ENCODE measurements at regions not wholly inside any gene's neighbourhood (a gene's known extent, or its start where the extent isn't known, plus 50 kb on each side); places are given as distances from the start of the nearest gene placed in this dataset.
"Not testable (repeated sequence)": the region's sequence is repeated elsewhere in the genome, so short reads cannot be mapped to it uniquely, and the experiment has no call there.

DNA sequence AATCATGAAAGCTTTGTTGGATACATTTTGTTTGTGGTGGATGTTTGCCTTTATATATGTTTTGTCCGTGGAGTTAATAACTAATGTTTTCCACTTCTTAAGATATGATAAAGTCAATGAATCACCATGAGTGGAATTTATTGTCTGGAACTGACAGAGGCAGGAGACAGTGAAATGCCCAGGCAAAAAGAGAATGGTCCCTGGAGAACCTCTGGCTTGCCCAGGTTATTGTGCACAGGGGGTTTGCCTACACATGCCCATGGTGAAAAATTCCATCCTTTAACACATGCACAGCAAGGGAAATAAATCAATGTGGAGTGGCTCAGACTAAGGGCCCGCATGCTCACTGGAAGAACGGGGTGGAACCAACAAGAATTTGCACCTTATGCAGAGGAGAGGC, 964.3 kb upstream of the GRIA3 start:
- H4K20me1 ChIP-seq (ENCODE audit: insufficient read depth, low read length), result no peaks in the 10 kb centered on the region
- no peak overlapping the region for H3K4me3 ChIP-seq (ENCODE audit: insufficient read depth, low read length)
- TF ChIP-seq, protein P1, sequence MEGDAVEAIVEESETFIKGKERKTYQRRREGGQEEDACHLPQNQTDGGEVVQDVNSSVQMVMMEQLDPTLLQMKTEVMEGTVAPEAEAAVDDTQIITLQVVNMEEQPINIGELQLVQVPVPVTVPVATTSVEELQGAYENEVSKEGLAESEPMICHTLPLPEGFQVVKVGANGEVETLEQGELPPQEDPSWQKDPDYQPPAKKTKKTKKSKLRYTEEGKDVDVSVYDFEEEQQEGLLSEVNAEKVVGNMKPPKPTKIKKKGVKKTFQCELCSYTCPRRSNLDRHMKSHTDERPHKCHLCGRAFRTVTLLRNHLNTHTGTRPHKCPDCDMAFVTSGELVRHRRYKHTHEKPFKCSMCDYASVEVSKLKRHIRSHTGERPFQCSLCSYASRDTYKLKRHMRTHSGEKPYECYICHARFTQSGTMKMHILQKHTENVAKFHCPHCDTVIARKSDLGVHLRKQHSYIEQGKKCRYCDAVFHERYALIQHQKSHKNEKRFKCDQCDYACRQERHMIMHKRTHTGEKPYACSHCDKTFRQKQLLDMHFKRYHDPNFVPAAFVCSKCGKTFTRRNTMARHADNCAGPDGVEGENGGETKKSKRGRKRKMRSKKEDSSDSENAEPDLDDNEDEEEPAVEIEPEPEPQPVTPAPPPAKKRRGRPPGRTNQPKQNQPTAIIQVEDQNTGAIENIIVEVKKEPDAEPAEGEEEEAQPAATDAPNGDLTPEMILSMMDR (IDR thresholded peaks at IDR 0.05; ENCODE audit: extremely low read depth, low read depth, low read length), result no peak
- DNase-seq (ENCODE audit: insufficient read length, low spot score, missing footprints), result no peak
- H3K79me2 ChIP-seq (ENCODE audit: insufficient read depth, low read length), result no peaks in the 10 kb centered on the region
- no peaks in the 10 kb centered on the region for H3K9me3 ChIP-seq (ENCODE audit: low read depth, low read length)
- H2AFZ ChIP-seq (ENCODE audit: low read length), result no peak overlapping the region
- H3K36me3 ChIP-seq (ENCODE audit: insufficient read depth, low read length), result no peaks in the 10 kb centered on the region
- no peak overlapping the region for H3K4me2 ChIP-seq (ENCODE audit: insufficient read depth, low read length)
- H3K4me1 ChIP-seq (ENCODE audit: insufficient read depth, low read length), result no peaks in the 10 kb centered on the region
- no peak overlapping the region for H3K27ac ChIP-seq (ENCODE audit: low read depth, low read length)
- no peaks in the 10 kb centered on the region for H3K27me3 ChIP-seq (ENCODE audit: insufficient read depth, low read length)

DNA sequence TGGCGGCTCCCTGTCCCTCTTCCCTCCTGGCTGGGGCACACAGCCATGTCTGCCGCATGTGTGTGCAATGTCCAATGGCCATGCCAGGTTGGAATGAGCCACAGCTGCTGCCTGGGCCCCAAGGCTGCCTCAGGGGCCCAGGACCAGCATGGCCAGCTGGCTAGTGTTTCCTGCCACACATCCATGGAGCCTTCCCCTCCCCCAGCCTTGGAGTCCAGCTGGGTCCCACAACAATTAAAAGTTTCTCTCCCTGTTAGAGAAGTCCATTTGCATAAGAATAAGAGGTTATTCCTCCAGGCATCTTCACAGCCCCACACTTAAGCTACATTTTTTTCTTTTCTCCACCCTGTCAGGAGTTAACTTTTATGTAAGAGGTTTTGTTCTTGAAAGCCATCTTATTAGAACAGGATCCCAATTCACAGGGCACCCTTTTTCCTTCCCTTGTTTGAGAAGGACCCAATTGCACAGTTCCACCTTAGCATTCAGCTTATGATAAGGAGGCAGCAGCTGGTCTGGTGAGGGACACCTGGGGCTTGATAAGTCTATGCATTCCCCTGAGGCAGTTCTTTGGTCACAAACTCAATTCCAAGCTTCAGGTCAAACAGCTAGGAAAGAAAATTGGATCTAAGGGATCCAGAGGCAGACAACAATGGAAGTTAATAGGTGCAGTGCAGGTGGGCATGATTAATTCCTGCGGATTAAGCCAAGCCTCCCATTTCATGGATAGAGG, 963.3 kb upstream of the GRIA3 start:
- no peak overlapping the region for H3K4me2 ChIP-seq (ENCODE audit: insufficient read depth, low read length)
- DNase-seq (ENCODE audit: insufficient read length, low spot score, missing footprints), result peak; percentile 18
- H3K4me3 ChIP-seq (ENCODE audit: insufficient read depth, low read length), result no peak overlapping the region
- no peaks in the 10 kb centered on the region for H3K79me2 ChIP-seq (ENCODE audit: insufficient read depth, low read length)
- no peak overlapping the region for H2AFZ ChIP-seq (ENCODE audit: low read length)
- no peaks in the 10 kb centered on the region for H3K36me3 ChIP-seq (ENCODE audit: insufficient read depth, low read length)
- TF ChIP-seq, protein P1 (IDR thresholded peaks at IDR 0.05; ENCODE audit: extremely low read depth, low read depth, low read length), result no peak
- H4K20me1 ChIP-seq (ENCODE audit: insufficient read depth, low read length), result no peaks in the 10 kb centered on the region
- no peaks in the 10 kb centered on the region for H3K4me1 ChIP-seq (ENCODE audit: insufficient read depth, low read length)
- H3K27me3 ChIP-seq (ENCODE audit: insufficient read depth, low read length), result no peaks in the 10 kb centered on the region
- H3K9me3 ChIP-seq (ENCODE audit: low read depth, low read length), result no peaks in the 10 kb centered on the region
- no peak overlapping the region for H3K27ac ChIP-seq (ENCODE audit: low read depth, low read length)

DNA sequence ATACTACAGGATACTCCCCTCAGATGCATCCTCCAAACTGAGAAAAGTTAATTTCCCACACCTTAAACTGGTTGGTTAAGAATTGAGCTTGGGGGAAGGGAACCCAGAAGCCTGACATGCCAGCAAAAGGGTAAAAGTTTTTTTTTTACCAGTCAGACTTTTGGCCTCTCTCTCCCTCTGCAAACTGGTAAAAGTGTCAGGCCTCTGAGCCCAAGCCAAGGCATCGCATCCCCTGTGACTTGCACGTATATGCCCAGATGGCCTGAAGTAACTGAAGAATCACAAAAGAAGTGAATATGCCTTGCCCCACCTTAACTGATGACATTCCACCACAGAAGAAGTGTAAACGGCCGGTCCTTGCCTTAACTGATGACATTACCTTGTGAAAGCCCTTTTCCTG, 962.3 kb upstream of the GRIA3 start:
- H3K79me2 ChIP-seq (ENCODE audit: insufficient read depth, low read length); H3K4me3 ChIP-seq (ENCODE audit: insufficient read depth, low read length); H3K4me2 ChIP-seq (ENCODE audit: insufficient read depth, low read length); H3K4me1 ChIP-seq (ENCODE audit: insufficient read depth, low read length); H2AFZ ChIP-seq (ENCODE audit: low read length); H3K27ac ChIP-seq (ENCODE audit: low read depth, low read length); H4K20me1 ChIP-seq (ENCODE audit: insufficient read depth, low read length); H3K36me3 ChIP-seq (ENCODE audit: insufficient read depth, low read length); DNase-seq (ENCODE audit: insufficient read length, low spot score, missing footprints); H3K9me3 ChIP-seq (ENCODE audit: low read depth, low read length); H3K27me3 ChIP-seq (ENCODE audit: insufficient read depth, low read length): not testable (repeated sequence)

DNA sequence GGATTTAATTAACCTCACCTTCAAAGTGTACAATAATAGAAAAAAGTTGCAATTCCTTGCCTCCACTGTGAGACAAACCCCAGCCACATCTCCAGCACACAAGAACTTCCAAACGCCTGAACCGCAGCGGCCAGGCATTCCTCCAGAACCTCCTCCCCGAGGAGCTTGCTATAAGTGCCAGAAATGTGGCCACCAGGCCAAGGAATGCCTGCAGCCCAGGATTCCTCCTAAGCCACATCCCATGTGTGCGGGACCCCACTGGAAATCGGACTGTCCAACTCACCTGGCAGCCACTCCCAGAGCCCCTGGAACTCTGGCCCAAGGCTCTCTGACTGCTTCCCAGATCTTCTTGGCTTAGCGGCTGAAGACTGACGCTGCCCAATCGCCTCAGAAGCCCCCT, 959.9 kb upstream of the GRIA3 start:
- not testable (repeated sequence) for H3K4me2 ChIP-seq (ENCODE audit: insufficient read depth, low read length); H3K4me3 ChIP-seq (ENCODE audit: insufficient read depth, low read length); H3K79me2 ChIP-seq (ENCODE audit: insufficient read depth, low read length); H2AFZ ChIP-seq (ENCODE audit: low read length); H3K27ac ChIP-seq (ENCODE audit: low read depth, low read length); DNase-seq (ENCODE audit: insufficient read length, low spot score, missing footprints); H4K20me1 ChIP-seq (ENCODE audit: insufficient read depth, low read length); H3K27me3 ChIP-seq (ENCODE audit: insufficient read depth, low read length); H3K36me3 ChIP-seq (ENCODE audit: insufficient read depth, low read length); H3K4me1 ChIP-seq (ENCODE audit: insufficient read depth, low read length); H3K9me3 ChIP-seq (ENCODE audit: low read depth, low read length)

DNA sequence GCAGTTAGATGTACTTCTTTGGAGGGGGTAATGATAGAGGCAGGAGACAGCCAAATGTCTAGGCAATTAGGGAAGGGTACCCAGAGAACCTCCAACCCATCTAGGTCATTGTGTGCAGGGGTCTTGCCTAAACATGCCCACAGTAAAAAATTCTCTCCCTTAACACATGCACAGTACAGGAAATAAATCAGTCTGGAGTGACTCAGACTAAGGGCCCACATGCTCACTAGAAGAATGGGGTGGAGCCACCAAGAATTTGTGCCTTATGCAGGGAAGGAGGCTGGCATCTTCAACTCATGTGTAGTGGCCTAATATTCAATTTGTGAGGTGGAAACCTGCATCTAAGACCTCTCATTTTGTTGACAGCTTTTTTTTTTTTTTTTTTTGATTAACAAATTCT, 945.3 kb upstream of the GRIA3 start:
- H3K4me2 ChIP-seq (ENCODE audit: insufficient read depth, low read length), result no peak overlapping the region
- H3K4me1 ChIP-seq (ENCODE audit: insufficient read depth, low read length), result no peaks in the 10 kb centered on the region
- TF ChIP-seq, protein P1 (IDR thresholded peaks at IDR 0.05; ENCODE audit: extremely low read depth, low read depth, low read length), result no peak
- H4K20me1 ChIP-seq (ENCODE audit: insufficient read depth, low read length), result no peaks in the 10 kb centered on the region
- no peak for DNase-seq (ENCODE audit: insufficient read length, low spot score, missing footprints)
- no peak overlapping the region for H2AFZ ChIP-seq (ENCODE audit: low read length)
- no peak overlapping the region for H3K27ac ChIP-seq (ENCODE audit: low read depth, low read length)
- no peak overlapping the region for H3K4me3 ChIP-seq (ENCODE audit: insufficient read depth, low read length)
- H3K79me2 ChIP-seq (ENCODE audit: insufficient read depth, low read length), result no peaks in the 10 kb centered on the region
- H3K36me3 ChIP-seq (ENCODE audit: insufficient read depth, low read length), result no peaks in the 10 kb centered on the region
- no peaks in the 10 kb centered on the region for H3K27me3 ChIP-seq (ENCODE audit: insufficient read depth, low read length)
- H3K9me3 ChIP-seq (ENCODE audit: low read depth, low read length), result no peaks in the 10 kb centered on the region

Measured in osteoblast (primary cell).